Psoas muscle (tissue), 7 donors: ENCODE measurements at regions not wholly inside any gene's neighbourhood (a gene's known extent, or its start where the extent isn't known, plus 50 kb on each side); places are given as distances from the start of the nearest gene placed in this dataset.

Experiments used
- ATAC-seq, 4 donors: fragments of 200-7000 bp; cut with Tn5 transposase; one replicate each; pipeline ENCODE4 v1.9.1; 2020; ENCODE audit warnings: moderate library complexity in 3 of 4, mild to moderate bottlenecking in 2 of 4
- DNase-seq, 2 donors: peaks; one replicate each; pipeline ENCODE4 v3.0.0-alpha.2; 2020
- H3K27ac ChIP-seq: fragments of 200-600 bp; one replicate; pipeline ENCODE4 v1.8.0; 2022
- H3K27me3 ChIP-seq, 3 donors: fragments of 200-600 bp in 1 of 3; one replicate each; pipeline versions ENCODE4 v1.6.1 to v1.8.0; 2013 to 2022; ENCODE audit warnings: low read length in 2 of 3, mild to moderate bottlenecking in 2 of 3, moderate library complexity in 1 of 3; ENCODE audit not compliant: insufficient read depth in 3 of 3
- H3K36me3 ChIP-seq, 2 donors: fragments of 200-600 bp in 1 of 2; one replicate each; pipeline versions ENCODE4 v1.6.1 to v1.8.0; 2013 to 2022; ENCODE audit warnings: low read depth in 1 of 2, mild to moderate bottlenecking in 1 of 2, moderate library complexity in 1 of 2; ENCODE audit not compliant: insufficient read depth in 1 of 2
- H3K4me1 ChIP-seq: fragments of 200-600 bp; one replicate; pipeline ENCODE4 v1.8.0; 2022
- H3K4me3 ChIP-seq: fragments of 200-600 bp; one replicate; pipeline ENCODE4 v1.8.0; 2022; ENCODE audit warnings: mild to moderate bottlenecking
- H3K9me3 ChIP-seq: fragments of 200-600 bp; one replicate; pipeline ENCODE4 v1.8.0; 2022
- CTCF ChIP-seq: fragments of 200-600 bp; IDR thresholded peaks from one replicate; pipeline ENCODE4 v1.8.0; 2022; ENCODE audit warnings: antibody characterized with exemption
- WGBS, 3 donors: extraction: QIAGEN DNeasy Blood & Tissue Kit; methylation state at CpG; one replicate each; pipeline versions ENCODE4 v1.1.6 to v1.1.7; 2013; 5-methylcytosine and 5-hydroxymethylcytosine counted together
- intact Hi-C, 2 donors: fragments of 100-400 bp; cut with DNase I; formaldehyde crosslinking; loops; one replicate each; pipeline versions ENCODE4 v1.11.0 to v1.14.2; 2022
- donor health status: healthy with polysubstance abuse.
- donor health status: DM: no; HTN: no; CAD: no; lungs with moderate emphysema.
- donor health status: Bipolar disorder and iron deficiency.
- donor health status: healthy.
- donor health status: DM: yes; HTN: yes; CAD: no.
- donor health status: DM: no; HTN: no; CAD: no.
- donor health status: DM: yes; HTN: yes; CAD: no.

- Histone ChIP-seq H3K4me3 (no peak overlapping the region), H3K27me3 (no peaks in the 10 kb centered on the region), H3K36me3 (no peaks in the 10 kb centered on the region), H3K9me3 (no peaks in the 10 kb centered on the region), H3K4me1 (no peaks in the 10 kb centered on the region), H3K27ac (no peak overlapping the region)
- DNase-seq (no peak), ATAC-seq (no peak)
- 83 to 85% (median 84%) methylated on average over 3 of the region's 3 CpGs for WGBS, 3 donors
- TF ChIP-seq CTCF = no peak
- intact Hi-C loops = no loop called here
Measured at GRCh38 chr2:117492209-117492851, 322.2 kb upstream of the DDX18 start.

GRCh38 chr2:117500721-117501120, 313.8 kb upstream of the DDX18 start:
- no peak for TF ChIP-seq CTCF
- Histone ChIP-seq H3K4me1 (no peaks in the 10 kb centered on the region), H3K27ac (no peak overlapping the region), H3K4me3 (no peak overlapping the region), H3K36me3 (no peaks in the 10 kb centered on the region), H3K27me3 (no peaks in the 10 kb centered on the region), H3K9me3 (no peaks in the 10 kb centered on the region)
- ATAC-seq = no peak
- DNase-seq = no peak
- 71 to 79% (median 78%) methylated on average over 3 of the region's 3 CpGs for WGBS, 3 donors
- intact Hi-C loops = no loop called here

- Histone ChIP-seq H3K9me3 (no peaks in the 10 kb centered on the region), H3K27ac (no peak overlapping the region), H3K4me1 (no peaks in the 10 kb centered on the region), H3K27me3 (no peaks in the 10 kb centered on the region), H3K36me3 (no peaks in the 10 kb centered on the region), H3K4me3 (no peak overlapping the region)
- DNase-seq (no peak), ATAC-seq (no peak)
- intact Hi-C loops = no loop called here
- no peak for TF ChIP-seq CTCF
- 42 to 50% (median 49%) methylated on average over 5 of the region's 5 CpGs for WGBS, 3 donors
Measured at GRCh38 chr2:117502121-117502520, 312.4 kb upstream of the DDX18 start.

GRCh38 chr2:117512307-117512706, 302.2 kb upstream of the DDX18 start:
- no peak overlapping the region for H3K4me3 ChIP-seq
- intact Hi-C loops = no loop called here
- H3K36me3 ChIP-seq = no peaks in the 10 kb centered on the region
- H3K4me1 ChIP-seq = no peaks in the 10 kb centered on the region
- TF ChIP-seq CTCF = no peak
- DNase-seq (no peak), ATAC-seq (no peak)
- 79 to 84% (median 82%) methylated on average over 2 of the region's 2 CpGs for WGBS, 3 donors
- no peaks in the 10 kb centered on the region for H3K27me3 ChIP-seq
- no peaks in the 10 kb centered on the region for H3K9me3 ChIP-seq
- no peak overlapping the region for H3K27ac ChIP-seq

GRCh38 chr2:117514371-117514770, 300.1 kb upstream of the DDX18 start:
- no peak for TF ChIP-seq CTCF
- Histone ChIP-seq H3K9me3 (no peaks in the 10 kb centered on the region), H3K4me1 (no peaks in the 10 kb centered on the region), H3K27ac (no peak overlapping the region), H3K27me3 (no peaks in the 10 kb centered on the region), H3K4me3 (no peak overlapping the region), H3K36me3 (no peaks in the 10 kb centered on the region)
- 76 to 79% (median 78%) methylated on average over 1 of the region's 1 CpG for WGBS, 3 donors
- intact Hi-C loops = no loop called here
- DNase-seq (no peak), ATAC-seq (no peak)
